Natural killer cell (primary cell): ENCODE measurements at regions not wholly inside any gene's neighbourhood (a gene's known extent, or its start where the extent isn't known, plus 50 kb on each side); places are given as distances from the start of the nearest gene placed in this dataset.

ENCODE experiments used
- ATAC-seq, 3 donors: fragments of 150-1000 bp in 2 of 3; fragments of 200-7000 bp in 1 of 3; cut with Tn5 transposase; 1 replicate in 1 of 3; 2 replicates in 2 of 3; pipeline ENCODE4 v1.10.0; 2021; ENCODE audit warnings: mild to moderate bottlenecking in 2 of 3, moderate library complexity in 2 of 3
- DNase-seq, 2 donors: peaks; one replicate each; pipeline versions ENCODE4 v3.0.0 to v3.0.0-alpha.2; 2013 to 2021; ENCODE audit warnings: mixed read lengths in 1 of 2
- H3K27ac ChIP-seq: one replicate; pipeline ENCODE4 v1.5.1; 2013; ENCODE audit warnings: mild to moderate bottlenecking, low read length
- H3K27me3 ChIP-seq: one replicate; pipeline ENCODE4 v1.6.1; 2013; ENCODE audit warnings: low read length; ENCODE audit not compliant: control insufficient read depth, insufficient read depth
- H3K36me3 ChIP-seq: one replicate; pipeline ENCODE4 v1.6.1; 2013; ENCODE audit warnings: low read length; ENCODE audit not compliant: control insufficient read depth, insufficient read depth
- H3K4me1 ChIP-seq: one replicate; pipeline ENCODE4 v1.6.1; 2013; ENCODE audit warnings: low read length; ENCODE audit not compliant: control insufficient read depth, insufficient read depth
- H3K4me3 ChIP-seq: one replicate; pipeline ENCODE4 v1.5.1; 2013; ENCODE audit warnings: low read length
- H3K9me3 ChIP-seq: one replicate; pipeline ENCODE4 v1.6.1; 2013; ENCODE audit warnings: low read length; ENCODE audit not compliant: control insufficient read depth, insufficient read depth
- H3K27ac Mint-ChIP-seq, 2 donors: one replicate each; pipeline ENCODE4 v1.8.0; 2022; ENCODE audit warnings: mild to moderate bottlenecking in 2 of 2, mixed read lengths in 2 of 2, moderate library complexity in 1 of 2
- H3K27me3 Mint-ChIP-seq, 2 donors: one replicate each; pipeline ENCODE4 v1.8.0; 2022; ENCODE audit warnings: low read depth in 2 of 2, mixed read lengths in 2 of 2
- H3K36me3 Mint-ChIP-seq: one replicate; pipeline ENCODE4 v1.8.0; 2022; ENCODE audit warnings: mixed read lengths
- H3K4me1 Mint-ChIP-seq, 2 donors: one replicate each; pipeline ENCODE4 v1.8.0; 2022; ENCODE audit warnings: mixed read lengths in 2 of 2
- H3K4me3 Mint-ChIP-seq: one replicate; pipeline ENCODE4 v1.8.0; 2022; ENCODE audit warnings: mild to moderate bottlenecking, moderate library complexity, mixed read lengths
- H3K9me3 Mint-ChIP-seq, 2 donors: one replicate each; pipeline ENCODE4 v1.8.0; 2022; ENCODE audit warnings: mixed read lengths in 2 of 2
- CTCF ChIP-seq: fragments of 200-600 bp; IDR thresholded peaks from one replicate; pipeline ENCODE4 v1.8.0; 2022; ENCODE audit warnings: antibody characterized with exemption
- WGBS: methylation state at CpG from one replicate; pipeline ENCODE4 v1.1.7; 2013; ENCODE audit warnings: missing lambda C conversion rate; ENCODE audit not compliant: insufficient coverage; 5-methylcytosine and 5-hydroxymethylcytosine counted together
- intact Hi-C: fragments of 100-400 bp; cut with micrococcal nuclease; formaldehyde crosslinking; loops from one replicate; pipeline ENCODE4 v1.14.2; 2022

GRCh38 chr12:27382924-27383323, 50.3 kb downstream of the BMAL2 start:
- no peaks in the 10 kb centered on the region for H3K4me1 Mint-ChIP-seq
- DNase-seq (no peak), ATAC-seq (no peak)
- intact Hi-C loops: no loop called here
- no peak overlapping the region for H3K27ac ChIP-seq
- no peaks in the 10 kb centered on the region for H3K9me3 ChIP-seq
- no peak for TF ChIP-seq CTCF
- no peaks in the 10 kb centered on the region for H3K36me3 ChIP-seq
- no peak overlapping the region for H3K4me3 Mint-ChIP-seq
- H3K27me3 Mint-ChIP-seq: no peaks in the 10 kb centered on the region
- no peaks in the 10 kb centered on the region for H3K36me3 Mint-ChIP-seq
- H3K27me3 ChIP-seq: no peaks in the 10 kb centered on the region
- no peaks in the 10 kb centered on the region for H3K9me3 Mint-ChIP-seq
- no peak overlapping the region for H3K4me3 ChIP-seq
- WGBS: 95% methylated on average over 3 of the region's 3 CpGs
- no peaks in the 10 kb centered on the region for H3K4me1 ChIP-seq
- no peak overlapping the region for H3K27ac Mint-ChIP-seq

- Mint-ChIP-seq H3K36me3 (no peaks in the 10 kb centered on the region), H3K27ac (no peak overlapping the region), H3K9me3 (no peaks in the 10 kb centered on the region), H3K27me3 (no peaks in the 10 kb centered on the region), H3K4me3 (no peak overlapping the region), H3K4me1 (no peaks in the 10 kb centered on the region)
- DNase-seq (peak; percentile 23 to 72), ATAC-seq (peak; percentile 52 to 66 (median 63))
- Histone ChIP-seq H3K36me3 (no peaks in the 10 kb centered on the region), H3K9me3 (no peaks in the 10 kb centered on the region), H3K27ac (no peak overlapping the region), H3K27me3 (no peaks in the 10 kb centered on the region), H3K4me1 (no peaks in the 10 kb centered on the region), H3K4me3 (no peak overlapping the region)
- intact Hi-C loops: no loop called here
- peak; percentile 64 for TF ChIP-seq CTCF
- 61% methylated on average over 9 of the region's 12 CpGs for WGBS
These were observed 51.0 kb downstream of the BMAL2 start for GRCh38 chr12:27383429-27384260.

GRCh38 chr12:27384261-27384590, 51.6 kb downstream of the BMAL2 start:
- H3K27me3 ChIP-seq: no peaks in the 10 kb centered on the region
- DNase-seq: no peak
- TF ChIP-seq CTCF: peak; percentile 17
- no peaks in the 10 kb centered on the region for H3K36me3 ChIP-seq
- intact Hi-C loops: no loop called here
- WGBS: no CpG with 5 or more reads among the region's 1 CpG
- no peaks in the 10 kb centered on the region for H3K4me1 ChIP-seq
- H3K4me1 Mint-ChIP-seq: no peaks in the 10 kb centered on the region
- H3K27ac ChIP-seq: no peak overlapping the region
- H3K27me3 Mint-ChIP-seq: no peaks in the 10 kb centered on the region
- H3K4me3 ChIP-seq: no peak overlapping the region
- no peaks in the 10 kb centered on the region for H3K9me3 Mint-ChIP-seq
- H3K9me3 ChIP-seq: no peaks in the 10 kb centered on the region
- H3K27ac Mint-ChIP-seq: no peak overlapping the region
- H3K4me3 Mint-ChIP-seq: no peak overlapping the region
- H3K36me3 Mint-ChIP-seq: no peaks in the 10 kb centered on the region
- ATAC-seq: no peak
